GM12878 (cell line): ENCODE measurements at regions not wholly inside any gene's neighbourhood (a gene's known extent, or its start where the extent isn't known, plus 50 kb on each side); places are given as distances from the start of the nearest gene placed in this dataset.

ENCODE experiments used
- ATAC-seq: fragments of 200-7000 bp; cut with Tn5 transposase; 3 replicates; pipeline ENCODE4 v1.9.1; 2020; ENCODE audit warnings: mild to moderate bottlenecking, moderate library complexity
- BruUV-seq: library from RNA; stranded (reverse); fragments of 400-500 nt; replicated peaks from 2 replicates; lab custom pipeline; 2021; lab: Mats Ljungman, UMichigan
- CTCF ChIA-PET: fragments of 300-600 bp; sonication (Branson Sonifier 250); formaldehyde crosslinking; extraction: SDS; loops from one replicate; lab custom pipeline; 2021; ENCODE audit warnings: inconsistent platforms; lab: Yijun Ruan, JAX
- POLR2A ChIA-PET: fragments of 350-600 bp; formaldehyde crosslinking; extraction: SDS; loops from one replicate; lab custom pipeline; 2021; ENCODE audit warnings: inconsistent platforms; lab: Charles Lee
- RAD21 ChIA-PET: fragments of 300-600 bp; sonication (Branson Sonifier 250); formaldehyde crosslinking; loops from one replicate; lab custom pipeline; 2023; ENCODE audit warnings: antibody characterized with exemption; ENCODE audit not compliant: unreplicated experiment; lab: Charles Lee
- SMC1A ChIA-PET: fragments of 300-600 bp; sonication (Branson Sonifier 250); formaldehyde crosslinking; loops from one replicate; lab custom pipeline; 2023; ENCODE audit not compliant: unreplicated experiment, uncharacterized antibody; lab: Charles Lee
- DNase-seq: peaks from one replicate; pipeline ENCODE4 v3.0.0-alpha.2; 2011; ENCODE audit warnings: low read depth, low spot score
- FAIRE-seq: peaks from 3 replicates; lab custom pipeline; 2011; peaks lifted over from hg19 to GRCh38; lab: Jason Lieb, UNC
- H2AFZ ChIP-seq: 2 replicates; pipeline ENCODE4 v1.6.0; 2011; ENCODE audit warnings: low read depth, low read length, control low read depth; ENCODE audit not compliant: control insufficient read depth
- H3K27ac ChIP-seq: 2 replicates; pipeline ENCODE4 v1.5.1; 2011; ENCODE audit warnings: control low read depth; ENCODE audit not compliant: control insufficient read depth, insufficient read depth
- H3K27me3 ChIP-seq, 2 experiments: replicated peaks in 1 of 2; 2 replicates each; pipeline versions ENCODE4 v1.6.0 to v1.6.1; 2011; ENCODE audit warnings: low read length in 1 of 2; ENCODE audit not compliant: control insufficient read depth in 2 of 2, insufficient read depth in 2 of 2
- H3K36me3 ChIP-seq, 2 experiments: 2 replicates each; pipeline ENCODE4 v1.5.1; 2011; ENCODE audit warnings: low read length in 1 of 2; ENCODE audit not compliant: control insufficient read depth in 2 of 2, insufficient read depth in 2 of 2
- H3K4me1 ChIP-seq: 2 replicates; pipeline ENCODE4 v1.6.1; 2011; ENCODE audit warnings: mild to moderate bottlenecking, low read length, moderate library complexity, mixed read lengths; ENCODE audit not compliant: control insufficient read depth, insufficient read depth
- H3K4me2 ChIP-seq: 2 replicates; pipeline ENCODE4 v1.6.0; 2011; ENCODE audit warnings: control low read depth; ENCODE audit not compliant: control insufficient read depth, insufficient read depth
- H3K4me3 ChIP-seq: fragments of 200-600 bp; sonication (generic); 2 replicates; pipeline ENCODE4 v1.5.1; 2016
- H3K79me2 ChIP-seq: 2 replicates; pipeline ENCODE4 v1.6.0; 2011; ENCODE audit warnings: low read length; ENCODE audit not compliant: control insufficient read depth, insufficient read depth
- H3K9ac ChIP-seq: 2 replicates; pipeline ENCODE4 v1.8.0; 2011; ENCODE audit warnings: low read length, control low read depth, mixed read lengths; ENCODE audit not compliant: control insufficient read depth, insufficient read depth
- H3K9me3 ChIP-seq: replicated peaks from 3 replicates; pipeline ENCODE4 v1.5.1; 2011; ENCODE audit warnings: mild to moderate bottlenecking, low read length; ENCODE audit not compliant: control insufficient read depth, insufficient read depth
- H4K20me1 ChIP-seq: 2 replicates; pipeline ENCODE4 v1.6.0; 2011; ENCODE audit not compliant: control insufficient read depth, insufficient read depth
- ASH2L ChIP-seq: fragments of 300-600, 200-600 bp; sonication (generic); IDR thresholded peaks from 2 replicates; pipeline ENCODE4 v1.6.1; 2017; ENCODE audit warnings: low read depth, mild to moderate bottlenecking, borderline replicate concordance
- BHLHE40 ChIP-seq, 2 experiments: fragments of 450-650 bp in 1 of 2; IDR thresholded peaks; 2 replicates each; pipeline ENCODE4 v1.6.1; 2011 to 2017; ENCODE audit warnings: low read depth in 2 of 2, borderline replicate concordance in 1 of 2, improper control_type of control experiment in 1 of 2, low read length in 1 of 2, mild to moderate bottlenecking in 1 of 2
- GABPA ChIP-seq: IDR thresholded peaks from 2 replicates; pipeline ENCODE4 v1.6.1; 2014; ENCODE audit warnings: antibody characterized with exemption, low read depth, mild to moderate bottlenecking, inconsistent platforms
- MYC ChIP-seq: IDR thresholded peaks from 2 replicates; pipeline ENCODE4 v1.6.1; 2011; ENCODE audit warnings: mild to moderate bottlenecking, low read length, moderate library complexity, inconsistent platforms; ENCODE audit not compliant: insufficient read depth, insufficient replicate concordance, insufficient read length, severe bottlenecking
- NRF1 ChIP-seq: conservative IDR thresholded peaks from 2 replicates; pipeline ENCODE4 v1.6.1; 2011; ENCODE audit warnings: mild to moderate bottlenecking, low read depth, low read length, improper control_type of control experiment
- PAX5 ChIP-seq: IDR thresholded peaks from 2 replicates; pipeline ENCODE4 v1.6.1; 2011; ENCODE audit warnings: low read depth, low read length, borderline replicate concordance
- POLR2A ChIP-seq: IDR thresholded peaks from 2 replicates; pipeline ENCODE4 v1.6.1; 2011; ENCODE audit warnings: low read depth, mild to moderate bottlenecking, low read length
- POU2F2 ChIP-seq: IDR thresholded peaks from 3 replicates; pipeline ENCODE4 v1.6.1; 2011; ENCODE audit warnings: low read depth, mild to moderate bottlenecking, low read length, borderline replicate concordance
- TBL1XR1 ChIP-seq: IDR thresholded peaks from 2 replicates; pipeline ENCODE4 v1.6.1; 2012; ENCODE audit warnings: low read depth, low read length, improper control_type of control experiment
- ZNF274 ChIP-seq: IDR thresholded peaks from one replicate; pipeline ENCODE4 v1.8.0; 2011; ENCODE audit not compliant: insufficient read length, insufficient read depth
- WGBS: methylation state at CpG from one replicate; pipeline ENCODE4 v1.1.6; 2016; ENCODE audit warnings: low lambda C conversion rate; ENCODE audit not compliant: insufficient replicate concordance, insufficient coverage; ENCODE audit errors: missing lambda C conversion rate; 5-methylcytosine and 5-hydroxymethylcytosine counted together
- in situ Hi-C: fragments of 300-500 bp; cut with MboI; formaldehyde crosslinking; loops from 9 replicates; pipeline ENCODE4 v1.14.3; 2018; ENCODE audit warnings: mixed read lengths
- intact Hi-C: fragments of 100-400 bp; cut with micrococcal nuclease; formaldehyde crosslinking; loops from one replicate; pipeline ENCODE4 v1.14.2; 2022; ENCODE audit not compliant: unreplicated experiment
- TF ChIP-seq, protein P1 (sequence below): fragments of 450-650 bp; IDR thresholded peaks from 2 replicates; pipeline ENCODE4 v1.6.1; 2017; ENCODE audit warnings: borderline replicate concordance
- TF ChIP-seq, protein P2 (sequence below): IDR thresholded peaks from 2 replicates; pipeline ENCODE4 v1.6.1; 2012; ENCODE audit warnings: low read depth, low read length, improper control_type of control experiment
- TF ChIP-seq, protein P3 (sequence below): fragments of 450-650 bp; IDR thresholded peaks from 2 replicates; pipeline ENCODE4 v1.6.1; 2016; ENCODE audit warnings: mild to moderate bottlenecking
- TF ChIP-seq, protein P4 (sequence below): fragments of 450-650 bp; IDR thresholded peaks from 2 replicates; pipeline ENCODE4 v1.6.1; 2018; ENCODE audit warnings: mild to moderate bottlenecking, low read depth, moderate library complexity; ENCODE audit not compliant: partially characterized antibody
- TF ChIP-seq, protein P5 (sequence below): IDR thresholded peaks from 2 replicates; pipeline ENCODE4 v1.6.1; 2011; ENCODE audit warnings: low read depth, low read length, improper control_type of control experiment, borderline replicate concordance

DNA sequence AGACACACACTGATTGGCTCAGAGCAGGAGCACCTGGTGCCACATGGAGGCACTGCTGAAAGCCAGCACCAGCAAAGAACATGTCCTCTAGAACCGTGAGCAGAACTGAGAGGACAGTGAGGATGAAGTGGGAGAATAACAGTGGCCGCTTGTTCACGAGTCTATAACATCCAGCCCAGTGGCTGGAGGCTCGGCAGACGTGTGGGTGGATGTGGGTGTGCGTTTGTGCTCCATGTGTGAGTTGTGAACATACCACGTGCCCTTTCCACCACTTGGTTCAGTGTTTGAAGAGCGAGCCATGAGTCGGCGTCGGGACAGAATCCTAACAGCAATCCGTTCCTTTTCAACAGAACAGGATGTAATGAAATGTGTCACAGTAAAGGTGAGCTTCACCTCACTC is 113.0 kb downstream of the SOX1 start:
- Histone ChIP-seq H3K36me3 (no peaks in the 10 kb centered on the region), H3K4me1 (no peaks in the 10 kb centered on the region), H3K79me2 (no peaks in the 10 kb centered on the region), H3K27me3 (no peaks in the 10 kb centered on the region), H3K4me3 (no peak overlapping the region), H3K9ac (no peak overlapping the region), H3K9me3 (no peaks in the 10 kb centered on the region; the same call in 2 of the 3 replicates), H4K20me1 (no peaks in the 10 kb centered on the region), H2AFZ (no peak overlapping the region), H3K27ac (no peak overlapping the region), H3K4me2 (no peak overlapping the region)
- SMC1A ChIA-PET, result no interaction called here
- CTCF ChIA-PET, result no interaction called here
- ATAC-seq (no peak), FAIRE-seq (no peak), DNase-seq (no peak)
- TF ChIP-seq MYC, result no peak
- TF ChIP-seq, protein P1, sequence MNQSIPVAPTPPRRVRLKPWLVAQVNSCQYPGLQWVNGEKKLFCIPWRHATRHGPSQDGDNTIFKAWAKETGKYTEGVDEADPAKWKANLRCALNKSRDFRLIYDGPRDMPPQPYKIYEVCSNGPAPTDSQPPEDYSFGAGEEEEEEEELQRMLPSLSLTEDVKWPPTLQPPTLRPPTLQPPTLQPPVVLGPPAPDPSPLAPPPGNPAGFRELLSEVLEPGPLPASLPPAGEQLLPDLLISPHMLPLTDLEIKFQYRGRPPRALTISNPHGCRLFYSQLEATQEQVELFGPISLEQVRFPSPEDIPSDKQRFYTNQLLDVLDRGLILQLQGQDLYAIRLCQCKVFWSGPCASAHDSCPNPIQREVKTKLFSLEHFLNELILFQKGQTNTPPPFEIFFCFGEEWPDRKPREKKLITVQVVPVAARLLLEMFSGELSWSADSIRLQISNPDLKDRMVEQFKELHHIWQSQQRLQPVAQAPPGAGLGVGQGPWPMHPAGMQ, result no peak
- no peak for TF ChIP-seq ASH2L
- TF ChIP-seq POLR2A, result no peak
- TF ChIP-seq, protein P2, sequence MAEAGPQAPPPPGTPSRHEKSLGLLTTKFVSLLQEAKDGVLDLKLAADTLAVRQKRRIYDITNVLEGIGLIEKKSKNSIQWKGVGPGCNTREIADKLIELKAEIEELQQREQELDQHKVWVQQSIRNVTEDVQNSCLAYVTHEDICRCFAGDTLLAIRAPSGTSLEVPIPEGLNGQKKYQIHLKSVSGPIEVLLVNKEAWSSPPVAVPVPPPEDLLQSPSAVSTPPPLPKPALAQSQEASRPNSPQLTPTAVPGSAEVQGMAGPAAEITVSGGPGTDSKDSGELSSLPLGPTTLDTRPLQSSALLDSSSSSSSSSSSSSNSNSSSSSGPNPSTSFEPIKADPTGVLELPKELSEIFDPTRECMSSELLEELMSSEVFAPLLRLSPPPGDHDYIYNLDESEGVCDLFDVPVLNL, result no peak
- TF ChIP-seq ZNF274, result no peak
- TF ChIP-seq, protein P3, sequence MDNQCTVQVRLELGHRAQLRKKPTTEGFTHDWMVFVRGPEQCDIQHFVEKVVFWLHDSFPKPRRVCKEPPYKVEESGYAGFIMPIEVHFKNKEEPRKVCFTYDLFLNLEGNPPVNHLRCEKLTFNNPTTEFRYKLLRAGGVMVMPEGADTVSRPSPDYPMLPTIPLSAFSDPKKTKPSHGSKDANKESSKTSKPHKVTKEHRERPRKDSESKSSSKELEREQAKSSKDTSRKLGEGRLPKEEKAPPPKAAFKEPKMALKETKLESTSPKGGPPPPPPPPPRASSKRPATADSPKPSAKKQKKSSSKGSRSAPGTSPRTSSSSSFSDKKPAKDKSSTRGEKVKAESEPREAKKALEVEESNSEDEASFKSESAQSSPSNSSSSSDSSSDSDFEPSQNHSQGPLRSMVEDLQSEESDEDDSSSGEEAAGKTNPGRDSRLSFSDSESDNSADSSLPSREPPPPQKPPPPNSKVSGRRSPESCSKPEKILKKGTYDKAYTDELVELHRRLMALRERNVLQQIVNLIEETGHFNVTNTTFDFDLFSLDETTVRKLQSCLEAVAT, result no peak
- TF ChIP-seq GABPA, result no peak
- no peak for TF ChIP-seq PAX5
- TF ChIP-seq BHLHE40 (IDR thresholded peaks at IDR 0.05; ENCODE audit: borderline replicate concordance in 1 of 2, low read depth in 2 of 2, low read length in 1 of 2), result no peak
- TF ChIP-seq TBL1XR1, result no peak
- TF ChIP-seq NRF1, result no peak
- TF ChIP-seq, protein P4, sequence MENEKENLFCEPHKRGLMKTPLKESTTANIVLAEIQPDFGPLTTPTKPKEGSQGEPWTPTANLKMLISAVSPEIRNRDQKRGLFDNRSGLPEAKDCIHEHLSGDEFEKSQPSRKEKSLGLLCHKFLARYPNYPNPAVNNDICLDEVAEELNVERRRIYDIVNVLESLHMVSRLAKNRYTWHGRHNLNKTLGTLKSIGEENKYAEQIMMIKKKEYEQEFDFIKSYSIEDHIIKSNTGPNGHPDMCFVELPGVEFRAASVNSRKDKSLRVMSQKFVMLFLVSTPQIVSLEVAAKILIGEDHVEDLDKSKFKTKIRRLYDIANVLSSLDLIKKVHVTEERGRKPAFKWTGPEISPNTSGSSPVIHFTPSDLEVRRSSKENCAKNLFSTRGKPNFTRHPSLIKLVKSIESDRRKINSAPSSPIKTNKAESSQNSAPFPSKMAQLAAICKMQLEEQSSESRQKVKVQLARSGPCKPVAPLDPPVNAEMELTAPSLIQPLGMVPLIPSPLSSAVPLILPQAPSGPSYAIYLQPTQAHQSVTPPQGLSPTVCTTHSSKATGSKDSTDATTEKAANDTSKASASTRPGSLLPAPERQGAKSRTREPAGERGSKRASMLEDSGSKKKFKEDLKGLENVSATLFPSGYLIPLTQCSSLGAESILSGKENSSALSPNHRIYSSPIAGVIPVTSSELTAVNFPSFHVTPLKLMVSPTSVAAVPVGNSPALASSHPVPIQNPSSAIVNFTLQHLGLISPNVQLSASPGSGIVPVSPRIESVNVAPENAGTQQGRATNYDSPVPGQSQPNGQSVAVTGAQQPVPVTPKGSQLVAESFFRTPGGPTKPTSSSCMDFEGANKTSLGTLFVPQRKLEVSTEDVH, result no peak
- TF ChIP-seq, protein P5, sequence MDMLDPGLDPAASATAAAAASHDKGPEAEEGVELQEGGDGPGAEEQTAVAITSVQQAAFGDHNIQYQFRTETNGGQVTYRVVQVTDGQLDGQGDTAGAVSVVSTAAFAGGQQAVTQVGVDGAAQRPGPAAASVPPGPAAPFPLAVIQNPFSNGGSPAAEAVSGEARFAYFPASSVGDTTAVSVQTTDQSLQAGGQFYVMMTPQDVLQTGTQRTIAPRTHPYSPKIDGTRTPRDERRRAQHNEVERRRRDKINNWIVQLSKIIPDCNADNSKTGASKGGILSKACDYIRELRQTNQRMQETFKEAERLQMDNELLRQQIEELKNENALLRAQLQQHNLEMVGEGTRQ, result no peak
- TF ChIP-seq POU2F2, result no peak
- BruUV-seq, result no TSS peak
- RAD21 ChIA-PET, result no interaction called here
- intact Hi-C loops (no loop called here), in situ Hi-C loops (no loop called here)
- WGBS, result 28% methylated on average over 12 of the region's 12 CpGs
- POLR2A ChIA-PET, result no interaction called here
